GM06990 (cell line): ENCODE measurements at regions not wholly inside any gene's neighbourhood (a gene's known extent, or its start where the extent isn't known, plus 50 kb on each side); places are given as distances from the start of the nearest gene placed in this dataset.

Experiments
- DNase-seq: peaks from one replicate; pipeline ENCODE4 v3.0.0-alpha.2; 2011; ENCODE audit not compliant: insufficient read length; ENCODE audit errors: extremely low read depth
- H3K27me3 ChIP-seq: replicated peaks from 2 replicates; pipeline ENCODE4 v1.6.0; 2011; ENCODE audit warnings: low read length; ENCODE audit not compliant: control insufficient read depth, insufficient read depth
- H3K36me3 ChIP-seq: 2 replicates; pipeline ENCODE4 v1.5.1; 2011; ENCODE audit warnings: low read length; ENCODE audit not compliant: control insufficient read depth, insufficient read depth
- H3K4me3 ChIP-seq: replicated peaks from 2 replicates; pipeline ENCODE4 v1.5.1; 2011; ENCODE audit warnings: low read depth, mild to moderate bottlenecking, control low read depth, low read length
- TF ChIP-seq, protein P1 (sequence below): IDR thresholded peaks from 2 replicates; pipeline ENCODE4 v1.5.1; 2011; ENCODE audit warnings: low read length, control low read depth, mild to moderate bottlenecking, inconsistent platforms; ENCODE audit not compliant: insufficient read depth, poor library complexity, severe bottlenecking

DNA sequence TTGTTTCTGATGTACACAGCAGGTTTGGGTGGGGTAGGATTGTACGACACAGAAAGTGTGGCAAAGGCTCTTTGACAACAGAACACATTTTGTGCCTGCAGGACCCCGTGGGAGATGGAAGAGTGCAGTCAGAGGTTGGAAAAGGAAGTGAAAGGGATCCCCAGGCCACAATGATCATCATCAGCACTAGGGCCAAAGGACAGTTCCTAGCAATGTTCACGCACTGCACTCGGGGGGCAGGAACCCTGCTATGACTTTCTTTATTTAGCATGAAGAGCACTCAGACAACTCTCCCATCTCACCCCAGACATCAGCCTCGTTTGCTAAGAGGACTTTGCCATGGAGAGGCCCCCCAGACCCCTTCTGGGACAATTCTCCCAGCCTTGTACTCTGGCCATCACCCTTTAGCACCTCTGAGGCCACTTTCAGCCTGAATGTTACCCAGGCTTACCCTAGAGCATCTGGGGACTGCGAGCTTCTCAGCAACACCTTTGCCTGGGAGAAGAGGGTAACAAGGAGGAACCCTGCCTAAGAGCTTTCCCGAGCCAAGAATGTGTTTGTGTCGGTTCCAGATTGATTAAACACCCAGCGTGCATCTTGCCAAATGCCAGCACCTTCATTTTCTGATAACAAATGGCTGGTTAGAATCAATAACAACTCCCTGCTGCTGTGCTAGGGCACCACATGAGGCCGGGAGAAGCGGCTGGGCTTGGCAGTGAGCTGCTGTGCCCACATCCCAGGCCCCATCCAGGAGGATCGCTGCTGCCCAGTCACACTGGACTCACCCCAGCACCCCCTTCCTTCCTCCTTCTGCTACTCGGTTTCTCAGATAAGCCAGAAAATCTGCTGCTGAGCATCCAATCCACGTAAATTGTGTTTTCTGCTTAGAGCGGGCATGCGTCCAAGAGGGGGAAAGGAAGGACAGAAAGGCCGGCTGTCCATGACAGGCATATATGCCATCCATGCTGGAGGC, 633.1 kb downstream of the AJAP1 start:
- no peak for DNase-seq
- TF ChIP-seq, protein P1, sequence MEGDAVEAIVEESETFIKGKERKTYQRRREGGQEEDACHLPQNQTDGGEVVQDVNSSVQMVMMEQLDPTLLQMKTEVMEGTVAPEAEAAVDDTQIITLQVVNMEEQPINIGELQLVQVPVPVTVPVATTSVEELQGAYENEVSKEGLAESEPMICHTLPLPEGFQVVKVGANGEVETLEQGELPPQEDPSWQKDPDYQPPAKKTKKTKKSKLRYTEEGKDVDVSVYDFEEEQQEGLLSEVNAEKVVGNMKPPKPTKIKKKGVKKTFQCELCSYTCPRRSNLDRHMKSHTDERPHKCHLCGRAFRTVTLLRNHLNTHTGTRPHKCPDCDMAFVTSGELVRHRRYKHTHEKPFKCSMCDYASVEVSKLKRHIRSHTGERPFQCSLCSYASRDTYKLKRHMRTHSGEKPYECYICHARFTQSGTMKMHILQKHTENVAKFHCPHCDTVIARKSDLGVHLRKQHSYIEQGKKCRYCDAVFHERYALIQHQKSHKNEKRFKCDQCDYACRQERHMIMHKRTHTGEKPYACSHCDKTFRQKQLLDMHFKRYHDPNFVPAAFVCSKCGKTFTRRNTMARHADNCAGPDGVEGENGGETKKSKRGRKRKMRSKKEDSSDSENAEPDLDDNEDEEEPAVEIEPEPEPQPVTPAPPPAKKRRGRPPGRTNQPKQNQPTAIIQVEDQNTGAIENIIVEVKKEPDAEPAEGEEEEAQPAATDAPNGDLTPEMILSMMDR, result no peak
- Histone ChIP-seq H3K27me3 (no peaks in the 10 kb centered on the region), H3K4me3 (no peak overlapping the region), H3K36me3 (no peaks in the 10 kb centered on the region)

DNA sequence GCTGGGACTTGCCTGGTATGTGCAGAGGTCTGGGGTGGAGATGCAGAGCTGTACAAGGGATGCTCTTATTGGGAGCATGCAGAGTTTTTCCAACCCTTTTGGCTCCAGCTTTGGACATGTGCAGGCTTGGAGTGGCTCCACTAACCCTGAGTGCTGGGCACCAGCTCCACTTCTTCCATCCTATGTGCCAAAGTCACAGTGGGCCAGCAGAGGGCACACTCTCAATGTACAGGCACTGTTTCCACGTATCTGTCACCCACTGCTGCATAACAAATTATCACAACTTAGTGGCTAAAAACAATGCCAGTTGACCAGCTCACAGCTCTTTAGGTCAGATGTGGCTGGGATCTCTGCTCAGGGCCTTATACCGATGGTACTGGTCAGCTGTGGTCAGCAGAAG, 631.8 kb downstream of the AJAP1 start:
- no peaks in the 10 kb centered on the region for H3K36me3 ChIP-seq
- DNase-seq, result no peak
- TF ChIP-seq, protein P1, result no peak
- H3K4me3 ChIP-seq, result no peak overlapping the region
- H3K27me3 ChIP-seq, result no peaks in the 10 kb centered on the region

DNA sequence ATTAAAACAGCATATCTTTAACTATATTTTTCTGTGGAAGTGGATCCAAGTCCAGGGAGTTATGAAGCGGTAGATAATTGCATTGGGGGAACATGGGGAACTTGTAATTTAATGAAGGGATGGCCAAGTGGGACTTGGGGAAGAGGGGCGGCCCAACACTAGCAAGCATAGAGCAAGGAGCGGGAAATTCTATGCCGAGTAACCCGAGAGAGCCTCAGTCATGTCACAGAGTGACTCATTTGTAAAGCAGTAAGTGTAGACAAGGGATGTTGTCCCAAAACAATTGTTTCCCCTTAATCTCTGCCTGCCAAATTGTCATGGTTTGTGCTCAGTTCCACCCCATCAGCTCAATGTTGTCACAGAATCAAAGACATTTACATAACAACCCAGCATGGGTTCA, 620.1 kb downstream of the AJAP1 start:
- no peak for DNase-seq
- Histone ChIP-seq H3K36me3 (no peaks in the 10 kb centered on the region), H3K27me3 (no peaks in the 10 kb centered on the region), H3K4me3 (no peak overlapping the region)
- TF ChIP-seq, protein P1, result no peak

DNA sequence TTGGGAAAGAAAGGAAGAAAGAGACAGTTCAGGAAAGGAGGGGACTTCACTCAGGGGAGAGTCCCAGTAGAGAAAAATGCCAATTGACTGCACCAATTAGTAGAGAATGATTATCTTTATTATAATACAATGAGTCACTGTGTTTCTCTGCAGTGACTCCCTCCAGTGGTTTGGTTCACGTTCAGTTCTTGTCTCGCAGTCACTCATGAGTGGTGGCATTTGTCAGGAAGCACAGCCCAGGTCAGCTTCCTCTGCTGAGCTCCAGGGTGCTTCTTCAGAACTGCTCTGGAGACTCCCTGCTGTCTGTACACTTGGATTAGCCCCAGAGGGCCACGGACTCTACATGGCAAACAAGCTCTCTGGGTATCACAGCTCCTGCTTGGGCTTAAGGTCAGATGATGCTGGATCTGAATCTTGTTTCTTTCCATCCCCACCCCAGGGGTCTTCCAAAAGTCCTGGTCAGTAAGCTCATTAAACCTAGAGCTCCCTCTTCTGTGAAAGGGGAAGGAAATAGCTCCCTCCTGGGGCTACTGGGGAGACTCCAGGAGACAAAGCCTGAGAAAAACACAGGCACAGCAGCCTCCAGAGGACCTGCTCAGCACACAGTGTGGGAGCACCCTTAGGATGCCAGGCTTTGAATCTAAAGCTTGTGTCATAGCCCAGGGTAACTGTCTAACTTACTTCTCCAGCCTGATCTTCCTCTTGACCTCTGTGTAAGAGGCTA, 619.0 kb downstream of the AJAP1 start:
- H3K27me3 ChIP-seq, result no peaks in the 10 kb centered on the region
- no peak overlapping the region for H3K4me3 ChIP-seq
- no peak for DNase-seq

DNA sequence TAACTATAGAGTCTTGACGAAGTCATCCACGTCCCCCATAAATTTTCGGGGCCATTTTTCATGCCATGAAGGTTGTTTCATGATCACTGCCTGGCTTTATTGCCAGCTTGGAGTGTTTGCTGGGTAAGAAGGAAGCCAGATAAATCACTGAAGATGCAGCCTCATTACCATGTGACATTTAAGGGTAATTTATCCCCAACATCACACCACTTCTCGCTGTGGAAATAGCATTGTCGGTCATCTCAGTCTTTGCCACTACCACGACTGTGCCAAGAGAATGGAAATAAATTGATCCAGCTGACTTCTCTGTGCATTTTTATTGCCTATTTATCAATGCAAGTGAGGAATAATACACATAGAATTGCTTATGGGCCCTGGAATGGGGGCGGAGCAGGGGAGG, 617.9 kb downstream of the AJAP1 start:
- no peak for DNase-seq
- H3K4me3 ChIP-seq, result no peak overlapping the region
- no peaks in the 10 kb centered on the region for H3K36me3 ChIP-seq
- no peaks in the 10 kb centered on the region for H3K27me3 ChIP-seq
- TF ChIP-seq, protein P1, result no peak

More for the DNA sequence above, 619.0 kb downstream of the AJAP1 start:
- TF ChIP-seq, protein P1, result no peak
- no peaks in the 10 kb centered on the region for H3K36me3 ChIP-seq
